Fibroblast of lung (primary cell): ENCODE measurements at regions not wholly inside any gene's neighbourhood (a gene's known extent, or its start where the extent isn't known, plus 50 kb on each side); places are given as distances from the start of the nearest gene placed in this dataset.

Experiments
- DNase-seq, 2 donors: peaks; one replicate each; pipeline versions ENCODE4 v3.0.0 to v3.0.0-alpha.2; 2010; ENCODE audit warnings: low read depth in 2 of 2
- H2AFZ ChIP-seq: 2 replicates; pipeline ENCODE4 v1.5.1; 2012; ENCODE audit warnings: low read length, control low read depth, inconsistent platforms
- H3K27ac ChIP-seq: 2 replicates; pipeline ENCODE4 v1.5.1; 2011; ENCODE audit warnings: low read length, control low read depth; ENCODE audit not compliant: insufficient read depth
- H3K27me3 ChIP-seq: 2 replicates; pipeline ENCODE4 v1.5.1; 2011; ENCODE audit warnings: mild to moderate bottlenecking, low read length; ENCODE audit not compliant: control insufficient read depth, insufficient read depth
- H3K36me3 ChIP-seq: 2 replicates; pipeline ENCODE4 v1.5.1; 2011; ENCODE audit warnings: low read length; ENCODE audit not compliant: control insufficient read depth, insufficient read depth
- H3K4me1 ChIP-seq: 2 replicates; pipeline ENCODE4 v1.5.1; 2011; ENCODE audit warnings: low read length; ENCODE audit not compliant: control insufficient read depth, insufficient read depth; ENCODE audit errors: extremely low read depth
- H3K4me2 ChIP-seq: 2 replicates; pipeline ENCODE4 v1.5.1; 2011; ENCODE audit warnings: low read length, control low read depth; ENCODE audit not compliant: insufficient read depth; ENCODE audit errors: extremely low read depth
- H3K4me3 ChIP-seq, 4 experiments: fragments of 200-600 bp in 1 of 4; sonication (generic) in 1 of 4; replicated peaks in 1 of 4; 2 replicates each; pipeline ENCODE4 v1.5.1; 2011 to 2016; ENCODE audit warnings: low read length in 4 of 4, low read depth in 3 of 4, mild to moderate bottlenecking in 3 of 4, control low read depth in 2 of 4, inconsistent platforms in 1 of 4, mixed read lengths in 1 of 4; ENCODE audit not compliant: insufficient read depth in 1 of 4; ENCODE audit errors: control extremely low read depth in 1 of 4
- H3K79me2 ChIP-seq: 2 replicates; pipeline ENCODE4 v1.5.1; 2012; ENCODE audit warnings: mild to moderate bottlenecking, low read length, inconsistent platforms; ENCODE audit not compliant: control insufficient read depth, insufficient read depth
- H3K9ac ChIP-seq: 2 replicates; pipeline ENCODE4 v1.5.1; 2011; ENCODE audit warnings: mild to moderate bottlenecking, low read length, control low read depth; ENCODE audit not compliant: insufficient read depth
- H3K9me3 ChIP-seq: 2 replicates; pipeline ENCODE4 v1.5.1; 2012; ENCODE audit warnings: low read depth, low read length; ENCODE audit not compliant: control insufficient read depth, insufficient read depth
- H4K20me1 ChIP-seq: 2 replicates; pipeline ENCODE4 v1.5.1; 2011; ENCODE audit warnings: low read length; ENCODE audit not compliant: control insufficient read depth, insufficient read depth; ENCODE audit errors: extremely low read depth
- CTCF ChIP-seq, 2 donors: IDR thresholded peaks in 1 of 2; conservative IDR thresholded peaks in 1 of 2; 1 replicate in 1 of 2; 2 replicates in 1 of 2; pipeline ENCODE4 v1.5.1; 2011 to 2012; ENCODE audit warnings: low read length in 2 of 2, control low read depth in 1 of 2, inconsistent platforms in 1 of 2, low read depth in 1 of 2, mild to moderate bottlenecking in 1 of 2
- EZH2 ChIP-seq: IDR thresholded peaks from 2 replicates; pipeline ENCODE4 v1.5.1; 2012; ENCODE audit warnings: low read length, control low read depth, mild to moderate bottlenecking; ENCODE audit errors: missing control alignments

DNA sequence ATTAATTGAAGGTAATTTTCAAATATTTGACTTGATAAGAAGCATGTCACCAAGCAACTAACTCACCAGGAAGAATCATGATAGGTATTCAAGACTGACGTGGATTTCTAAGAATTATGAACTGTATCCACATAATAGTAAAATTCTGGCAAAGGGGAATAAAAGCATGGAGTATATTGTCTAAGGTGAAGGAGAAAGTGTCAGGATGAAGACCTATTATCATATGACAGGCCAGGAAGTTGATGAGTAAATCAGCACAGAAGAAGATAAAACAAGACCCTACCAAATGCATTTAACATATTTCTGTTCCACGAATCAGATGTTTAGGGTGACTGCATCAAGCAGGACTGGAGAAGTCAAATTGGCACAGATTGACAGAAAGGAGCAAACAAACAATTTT lies 362.7 kb upstream of the MMS22L start:
- no peaks in the 10 kb centered on the region for H3K36me3 ChIP-seq
- H3K4me3 ChIP-seq = no peak overlapping the region
- no peak for TF ChIP-seq EZH2
- TF ChIP-seq CTCF (conservative IDR thresholded peaks at IDR 0.05 in 1 of 2, IDR thresholded peaks at IDR 0.05 in 1 of 2; ENCODE audit: low read depth in 1 of 2, low read length in 2 of 2) = no peak
- no peak overlapping the region for H3K4me2 ChIP-seq
- no peak for DNase-seq
- H3K9ac ChIP-seq = no peak overlapping the region
- no peaks in the 10 kb centered on the region for H3K79me2 ChIP-seq
- H4K20me1 ChIP-seq = no peaks in the 10 kb centered on the region
- H3K27ac ChIP-seq = no peak overlapping the region
- no peaks in the 10 kb centered on the region for H3K4me1 ChIP-seq
- H3K9me3 ChIP-seq = no peaks in the 10 kb centered on the region
- H3K27me3 ChIP-seq = no peaks in the 10 kb centered on the region
- no peak overlapping the region for H2AFZ ChIP-seq

DNA sequence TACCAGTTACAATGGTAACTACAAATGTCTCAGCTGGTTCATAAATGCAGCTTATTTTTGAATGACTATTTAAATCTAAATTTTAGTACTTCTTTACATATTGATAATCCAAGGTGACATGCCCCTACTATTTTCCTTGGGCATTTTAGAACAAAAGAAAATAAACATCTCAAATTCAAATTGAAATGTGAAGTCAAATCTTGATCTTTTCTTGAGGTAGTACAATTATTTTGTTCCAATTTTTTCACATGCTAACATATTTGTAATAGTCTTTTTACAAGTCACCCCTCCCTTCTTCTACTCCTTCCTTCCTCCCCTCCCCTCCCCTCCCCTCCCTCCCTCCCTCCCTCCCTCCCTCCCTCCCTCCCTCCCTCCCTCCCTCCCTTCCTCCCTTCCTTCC lies 370.1 kb upstream of the MMS22L start:
- Histone ChIP-seq H3K9me3 (no peaks in the 10 kb centered on the region), H3K27me3 (no peaks in the 10 kb centered on the region), H3K4me3 (no peak overlapping the region), H3K79me2 (no peaks in the 10 kb centered on the region), H4K20me1 (no peaks in the 10 kb centered on the region), H3K9ac (no peak overlapping the region), H2AFZ (no peak overlapping the region), H3K4me2 (no peak overlapping the region), H3K27ac (no peak overlapping the region), H3K36me3 (no peaks in the 10 kb centered on the region), H3K4me1 (no peaks in the 10 kb centered on the region)
- TF ChIP-seq EZH2 = no peak
- TF ChIP-seq CTCF (conservative IDR thresholded peaks at IDR 0.05 in 1 of 2, IDR thresholded peaks at IDR 0.05 in 1 of 2; ENCODE audit: low read depth in 1 of 2, low read length in 2 of 2) = no peak
- DNase-seq = no peak

DNA sequence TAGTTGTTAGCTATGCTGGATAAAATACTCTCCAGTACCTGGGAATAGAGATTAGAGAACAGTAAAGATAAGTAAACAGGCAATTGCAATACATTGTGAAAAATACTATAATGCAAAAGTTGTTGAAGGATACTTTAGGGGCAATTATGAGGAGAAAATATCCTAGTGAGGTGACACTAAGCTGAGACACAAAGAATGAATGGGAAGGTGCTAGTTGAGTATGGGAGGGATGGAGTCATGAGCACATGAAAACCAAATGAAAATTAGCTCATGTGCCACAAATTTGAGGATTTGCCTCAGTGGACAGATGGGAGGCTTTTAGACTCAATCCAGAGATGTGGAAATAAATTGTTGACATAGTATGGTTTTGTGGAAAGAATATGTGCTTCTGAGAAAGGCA lies 370.5 kb upstream of the MMS22L start:
- Histone ChIP-seq H3K36me3 (no peaks in the 10 kb centered on the region), H2AFZ (no peak overlapping the region), H4K20me1 (no peaks in the 10 kb centered on the region), H3K27ac (no peak overlapping the region), H3K27me3 (no peaks in the 10 kb centered on the region), H3K4me1 (no peaks in the 10 kb centered on the region), H3K9ac (no peak overlapping the region), H3K4me3 (no peak overlapping the region), H3K4me2 (no peak overlapping the region), H3K79me2 (no peaks in the 10 kb centered on the region), H3K9me3 (no peaks in the 10 kb centered on the region)
- DNase-seq = no peak
- TF ChIP-seq EZH2 = no peak
- TF ChIP-seq CTCF (conservative IDR thresholded peaks at IDR 0.05 in 1 of 2, IDR thresholded peaks at IDR 0.05 in 1 of 2; ENCODE audit: low read depth in 1 of 2, low read length in 2 of 2) = no peak
